Endothelial cell of umbilical vein (primary cell): ENCODE measurements at regions not wholly inside any gene's neighbourhood (a gene's known extent, or its start where the extent isn't known, plus 50 kb on each side); places are given as distances from the start of the nearest gene placed in this dataset.

ENCODE experiments used
- BruUV-seq: library from RNA; stranded (reverse); fragments of 400-500 nt; replicated peaks from 2 replicates; lab custom pipeline; 2021; lab: Mats Ljungman, UMichigan
- CTCF ChIA-PET: fragments of 300-600, 350-600 bp; sonication (Branson Sonifier 250); formaldehyde crosslinking; loops from one replicate; lab custom pipeline; 2021; ENCODE audit warnings: antibody characterized with exemption, inconsistent platforms; lab: Charles Lee
- POLR2A ChIA-PET: fragments of 300-600, 350-600 bp; sonication (Branson Sonifier 250); formaldehyde crosslinking; loops from one replicate; lab custom pipeline; 2021; ENCODE audit warnings: antibody characterized with exemption, inconsistent platforms; lab: Charles Lee
- DNase-seq: peaks from one replicate; pipeline ENCODE4 v3.0.0-alpha.2; 2011; ENCODE audit warnings: low read depth, low spot score
- FAIRE-seq: peaks from 2 replicates; lab custom pipeline; 2011; peaks lifted over from hg19 to GRCh38; lab: Jason Lieb, UNC
- H2AFZ ChIP-seq: 2 replicates; pipeline ENCODE4 v1.6.0; 2012; ENCODE audit warnings: low read depth, low read length, control low read depth, inconsistent platforms
- H3K27ac ChIP-seq: 2 replicates; pipeline ENCODE4 v1.5.1; 2011; ENCODE audit warnings: low read depth, mild to moderate bottlenecking, control low read depth, low read length, moderate library complexity; ENCODE audit not compliant: insufficient read depth
- H3K27me3 ChIP-seq, 2 experiments: 2 replicates each; pipeline versions ENCODE4 v1.6.0 to v1.6.1; 2011; ENCODE audit warnings: low read length in 2 of 2, mixed read lengths in 1 of 2; ENCODE audit not compliant: control insufficient read depth in 2 of 2, insufficient read depth in 2 of 2
- H3K36me3 ChIP-seq, 2 experiments: 2 replicates in 1 of 2; 3 replicates in 1 of 2; pipeline ENCODE4 v1.5.1; 2011; ENCODE audit warnings: low read length in 2 of 2, mild to moderate bottlenecking in 1 of 2, moderate library complexity in 1 of 2; ENCODE audit not compliant: control insufficient read depth in 2 of 2, insufficient read depth in 2 of 2; ENCODE audit errors: extremely low read depth in 1 of 2
- H3K4me1 ChIP-seq: 3 replicates; pipeline ENCODE4 v1.5.1; 2011; ENCODE audit warnings: mild to moderate bottlenecking, low read length; ENCODE audit not compliant: control insufficient read depth, insufficient read depth; ENCODE audit errors: extremely low read depth
- H3K4me2 ChIP-seq: 2 replicates; pipeline ENCODE4 v1.6.1; 2011; ENCODE audit warnings: low read length, control low read depth, mixed read lengths; ENCODE audit not compliant: insufficient read depth
- H3K4me3 ChIP-seq, 3 experiments: fragments of 200-600 bp in 1 of 3; sonication (generic), shearing (Covaris generic) in 1 of 3; replicated peaks in 1 of 3; 2 replicates each; pipeline ENCODE4 v1.5.1; 2011 to 2016; ENCODE audit warnings: control low read depth in 3 of 3, low read length in 3 of 3, mild to moderate bottlenecking in 2 of 3, inconsistent platforms in 1 of 3, low read depth in 1 of 3, moderate library complexity in 1 of 3; ENCODE audit not compliant: insufficient read depth in 1 of 3
- H3K79me2 ChIP-seq: 2 replicates; pipeline ENCODE4 v1.6.0; 2012; ENCODE audit warnings: low read length, inconsistent platforms; ENCODE audit not compliant: control insufficient read depth, insufficient read depth
- H3K9ac ChIP-seq: replicated peaks from 2 replicates; pipeline ENCODE3; 2011; ENCODE audit warnings: low read length, control low read depth; ENCODE audit not compliant: insufficient read depth; ENCODE audit errors: extremely low read depth
- H3K9me1 ChIP-seq: replicated peaks from 3 replicates; pipeline ENCODE4 v1.6.0; 2011; ENCODE audit warnings: mild to moderate bottlenecking, low read length; ENCODE audit not compliant: control insufficient read depth, insufficient read depth; ENCODE audit errors: extremely low read depth
- H3K9me3 ChIP-seq: replicated peaks from 2 replicates; pipeline ENCODE4 v1.5.1; 2012; ENCODE audit warnings: low read length, inconsistent platforms; ENCODE audit not compliant: control insufficient read depth, insufficient read depth
- H4K20me1 ChIP-seq: replicated peaks from 2 replicates; pipeline ENCODE3; 2011; ENCODE audit warnings: mild to moderate bottlenecking, low read length; ENCODE audit not compliant: control insufficient read depth, insufficient read depth; ENCODE audit errors: extremely low read depth
- CTCF ChIP-seq, 2 donors: IDR thresholded peaks; 1 replicate in 1 of 2; 2 replicates in 1 of 2; pipeline ENCODE4 v1.5.1; 2011; ENCODE audit warnings: low read length in 2 of 2, mild to moderate bottlenecking in 2 of 2, moderate library complexity in 2 of 2, control low read depth in 1 of 2, inconsistent platforms in 1 of 2, low read depth in 1 of 2; ENCODE audit not compliant: insufficient read depth in 1 of 2; ENCODE audit errors: extremely low read depth in 1 of 2
- EZH2 ChIP-seq: IDR thresholded peaks from 2 replicates; pipeline ENCODE4 v1.6.1; 2012; ENCODE audit warnings: borderline replicate concordance, low read depth, mild to moderate bottlenecking, moderate library complexity, low read length, inconsistent platforms; ENCODE audit not compliant: severe bottlenecking
- FOS ChIP-seq: IDR thresholded peaks from 2 replicates; pipeline ENCODE4 v1.6.1; 2011; ENCODE audit warnings: mild to moderate bottlenecking, low read length, moderate library complexity, borderline replicate concordance; ENCODE audit not compliant: insufficient read depth
- GATA2 ChIP-seq: IDR thresholded peaks from 2 replicates; pipeline ENCODE4 v1.7.0; 2011; ENCODE audit warnings: low read depth, mild to moderate bottlenecking, moderate library complexity, mixed read lengths, low read length; ENCODE audit not compliant: insufficient read length, insufficient read depth
- JUN ChIP-seq: IDR thresholded peaks from 2 replicates; pipeline ENCODE4 v1.6.1; 2011; ENCODE audit warnings: borderline replicate concordance, low read depth; ENCODE audit not compliant: insufficient read length, insufficient read depth
- MYC ChIP-seq: IDR thresholded peaks from one replicate; pipeline ENCODE4 v1.6.1; 2011; ENCODE audit warnings: mild to moderate bottlenecking, low read depth, low read length
- POLR2A ChIP-seq: IDR thresholded peaks from 2 replicates; pipeline ENCODE4 v1.6.1; 2012; ENCODE audit warnings: low read depth, mild to moderate bottlenecking, control low read depth, low read length
- POLR2AphosphoS5 ChIP-seq: IDR thresholded peaks from 2 replicates; pipeline ENCODE4 v1.6.1; 2012; ENCODE audit warnings: low read depth, mild to moderate bottlenecking, control low read depth, low read length, moderate library complexity; ENCODE audit not compliant: insufficient read depth
- dilution Hi-C: fragments of 300-500 bp; cut with MboI; formaldehyde crosslinking; loops from one replicate; pipeline ENCODE4 v1.15.0; 2019; ENCODE audit warnings: low sequenced_read_pairs; ENCODE audit not compliant: extremely low pct_ligation_motif_present
- intact Hi-C: fragments of 100-400 bp; cut with micrococcal nuclease; formaldehyde crosslinking; loops from one replicate; pipeline ENCODE4 v1.10.0; 2022
- TF ChIP-seq, protein P1 (sequence below): IDR thresholded peaks from 2 replicates; pipeline ENCODE4 v1.6.1; 2011; ENCODE audit not compliant: insufficient read depth, insufficient read length

DNA sequence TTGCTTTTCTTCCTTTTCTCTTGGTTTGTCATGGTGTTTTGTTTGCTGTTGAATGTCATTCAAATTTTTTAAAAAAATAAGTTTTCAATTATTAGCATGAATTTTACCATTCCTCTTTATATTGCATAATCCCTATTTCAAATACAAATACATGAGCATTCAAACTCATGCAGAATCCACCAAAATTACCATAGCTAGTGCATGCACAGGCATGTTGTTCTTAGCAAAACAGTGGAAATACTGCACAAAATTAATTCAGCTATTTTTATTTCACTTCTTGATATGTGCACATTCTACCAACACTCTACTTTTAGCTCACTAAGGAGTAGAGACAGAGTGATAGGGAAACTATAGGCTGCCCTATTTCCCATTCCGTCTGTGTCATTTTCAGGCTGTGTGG lies 670.1 kb upstream of the LRRN3 start:
- dilution Hi-C loops (no loop called here), intact Hi-C loops (no loop called here)
- no peaks in the 10 kb centered on the region for H3K9me1 ChIP-seq
- no peak overlapping the region for H3K27ac ChIP-seq
- H4K20me1 ChIP-seq: no peaks in the 10 kb centered on the region
- no peaks in the 10 kb centered on the region for H3K4me1 ChIP-seq
- H3K4me3 ChIP-seq: no peak overlapping the region
- BruUV-seq: no TSS peak
- TF ChIP-seq JUN: no peak
- no peak for TF ChIP-seq POLR2A
- no peak for TF ChIP-seq MYC
- TF ChIP-seq, protein P1, sequence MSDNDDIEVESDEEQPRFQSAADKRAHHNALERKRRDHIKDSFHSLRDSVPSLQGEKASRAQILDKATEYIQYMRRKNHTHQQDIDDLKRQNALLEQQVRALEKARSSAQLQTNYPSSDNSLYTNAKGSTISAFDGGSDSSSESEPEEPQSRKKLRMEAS: no peak
- no peak for TF ChIP-seq FOS
- TF ChIP-seq CTCF (IDR thresholded peaks at IDR 0.05; ENCODE audit: extremely low read depth in 1 of 2, insufficient read depth in 1 of 2, low read depth in 1 of 2, low read length in 2 of 2): no peak
- TF ChIP-seq POLR2AphosphoS5: no peak
- TF ChIP-seq EZH2: no peak
- no peak for TF ChIP-seq GATA2
- DNase-seq (no peak), FAIRE-seq (no peak)
- CTCF ChIA-PET: no interaction called here
- no peak overlapping the region for H3K9ac ChIP-seq
- no peaks in the 10 kb centered on the region for H3K27me3 ChIP-seq
- no peaks in the 10 kb centered on the region for H3K9me3 ChIP-seq
- POLR2A ChIA-PET: no interaction called here
- no peak overlapping the region for H2AFZ ChIP-seq
- no peaks in the 10 kb centered on the region for H3K36me3 ChIP-seq
- no peaks in the 10 kb centered on the region for H3K79me2 ChIP-seq
- H3K4me2 ChIP-seq: no peak overlapping the region
